ENCODE measurements at regions not wholly inside any gene's neighbourhood (a gene's known extent, or its start where the extent isn't known, plus 50 kb on each side); places are given as distances from the start of the nearest gene placed in this dataset.
"Not testable (repeated sequence)": the region's sequence is repeated elsewhere in the genome, so short reads cannot be mapped to it uniquely, and the experiment has no call there.

GRCh38 chr19:56912401-56913112, 72.0 kb upstream of the PEG3 start:
- H3K9me3 ChIP-seq, result peaks cover 0 to 36% (median 0%) of the 10 kb centered on the region in 4 donors
- no peaks in the 10 kb centered on the region for H3K36me3 ChIP-seq
- 71 to 73% methylated on average over 10 of the region's 10 CpGs for whole genome bisulfite sequencing, 2 donors
- no peaks in the 10 kb centered on the region for H3K4me1 ChIP-seq
- no peak for DNase-seq (ENCODE audit: low spot score in 2 of 2)
- no peak for TF ChIP-seq CTCF (IDR thresholded peaks at IDR 0.05)
- no peak overlapping the region for H3K4me3 ChIP-seq
- no peaks in the 10 kb centered on the region for H3K27me3 ChIP-seq
- H3K27ac ChIP-seq, result no peak overlapping the region

- H3K36me3 ChIP-seq; H3K27ac ChIP-seq; H3K27me3 ChIP-seq; H3K4me3 ChIP-seq; H3K4me1 ChIP-seq; DNase-seq (ENCODE audit: low spot score in 2 of 2): not testable (repeated sequence)
- 53 to 62% methylated on average over 4 of the region's 4 CpGs for WGBS, 2 donors
- peaks cover 0 to 32% (median 0%) of the 10 kb centered on the region in 4 donors for H3K9me3 ChIP-seq
Measured at GRCh38 chr19:56913113-56913455, 72.6 kb upstream of the PEG3 start.

- WGBS, 2 donors, result 88 to 90% methylated on average over 2 of the region's 2 CpGs
- Histone ChIP-seq H3K4me3 (no peak overlapping the region), H3K9me3 (peaks cover 0 to 30% (median 0%) of the 10 kb centered on the region in 4 donors), H3K27ac (no peak overlapping the region), H3K27me3 (no peaks in the 10 kb centered on the region), H3K36me3 (no peaks in the 10 kb centered on the region), H3K4me1 (no peaks in the 10 kb centered on the region)
- DNase-seq (ENCODE audit: low spot score in 2 of 2), result no peak
- TF ChIP-seq CTCF (IDR thresholded peaks at IDR 0.05) (no peak), EP300 (IDR thresholded peaks at IDR 0.05) (no peak), POLR2A (IDR thresholded peaks at IDR 0.05) (no peak)
Measured at GRCh38 chr19:56916528-56916927, 76.0 kb upstream of the PEG3 start.

GRCh38 chr19:56917529-56917928, 77.0 kb upstream of the PEG3 start:
- Histone ChIP-seq H3K4me1 (no peaks in the 10 kb centered on the region), H3K27me3 (no peaks in the 10 kb centered on the region), H3K4me3 (no peak overlapping the region), H3K27ac (no peak overlapping the region), H3K36me3 (no peaks in the 10 kb centered on the region), H3K9me3 (peaks cover 0 to 27% (median 0%) of the 10 kb centered on the region in 4 donors)
- TF ChIP-seq EP300 (IDR thresholded peaks at IDR 0.05) (no peak), POLR2A (IDR thresholded peaks at IDR 0.05) (no peak), CTCF (IDR thresholded peaks at IDR 0.05) (no peak)
- 47 to 54% methylated on average over 6 of the region's 6 CpGs for WGBS, 2 donors
- DNase-seq (ENCODE audit: low spot score in 2 of 2), result no peak

GRCh38 chr19:56917998-56918397, 77.5 kb upstream of the PEG3 start:
- H3K9me3 ChIP-seq, result peaks cover 0 to 27% (median 0%) of the 10 kb centered on the region in 4 donors
- no peaks in the 10 kb centered on the region for H3K36me3 ChIP-seq
- TF ChIP-seq CTCF (IDR thresholded peaks at IDR 0.05), result no peak
- no peak for TF ChIP-seq POLR2A (IDR thresholded peaks at IDR 0.05)
- no peak for TF ChIP-seq EP300 (IDR thresholded peaks at IDR 0.05)
- 35 to 47% methylated on average over 6 of the region's 6 CpGs for WGBS, 2 donors
- no peaks in the 10 kb centered on the region for H3K4me1 ChIP-seq
- H3K27ac ChIP-seq, result no peak overlapping the region
- no peaks in the 10 kb centered on the region for H3K27me3 ChIP-seq
- DNase-seq (ENCODE audit: low spot score in 2 of 2), result no peak
- no peak overlapping the region for H3K4me3 ChIP-seq

All from tibial nerve (tissue), 4 donors.